Neuronal stem cell (in vitro differentiated cells): ENCODE measurements at regions not wholly inside any gene's neighbourhood (a gene's known extent, or its start where the extent isn't known, plus 50 kb on each side); places are given as distances from the start of the nearest gene placed in this dataset.

ENCODE experiments used
- DNase-seq: peaks from one replicate; pipeline ENCODE4 v3.0.0-alpha.2; 2013; ENCODE audit warnings: low spot score
- H2AFZ ChIP-seq: one replicate; pipeline ENCODE4 v1.6.1; 2013; ENCODE audit warnings: mild to moderate bottlenecking, low read length, inconsistent platforms
- H2AK5ac ChIP-seq: 2 replicates; pipeline ENCODE4 v1.6.1; 2013; ENCODE audit warnings: low read depth, mild to moderate bottlenecking, inconsistent platforms, low read length, moderate library complexity, mixed read lengths
- H2BK120ac ChIP-seq: 2 replicates; pipeline ENCODE4 v1.6.1; 2013; ENCODE audit warnings: low read depth, mild to moderate bottlenecking, inconsistent platforms, low read length, moderate library complexity, mixed read lengths
- H2BK12ac ChIP-seq: one replicate; pipeline ENCODE4 v1.6.1; 2013; ENCODE audit warnings: low read length, inconsistent platforms
- H2BK15ac ChIP-seq: 2 replicates; pipeline ENCODE4 v1.6.1; 2013; ENCODE audit warnings: mild to moderate bottlenecking, low read length, inconsistent platforms, mixed read lengths
- H2BK5ac ChIP-seq: one replicate; pipeline ENCODE4 v1.6.1; 2013; ENCODE audit warnings: inconsistent platforms, mild to moderate bottlenecking, low read length, moderate library complexity
- H3K14ac ChIP-seq: one replicate; pipeline ENCODE4 v1.6.1; 2013; ENCODE audit warnings: low read length, inconsistent platforms
- H3K18ac ChIP-seq: 2 replicates; pipeline ENCODE4 v1.6.1; 2013; ENCODE audit warnings: low read length, inconsistent platforms
- H3K23ac ChIP-seq: 2 replicates; pipeline ENCODE4 v1.6.1; 2013; ENCODE audit warnings: low read depth, mild to moderate bottlenecking, mixed read lengths, low read length, inconsistent platforms; ENCODE audit not compliant: poor library complexity
- H3K27ac ChIP-seq: replicated peaks from 3 replicates; pipeline ENCODE4 v1.5.1; 2013; ENCODE audit warnings: low read length, inconsistent platforms
- H3K27me3 ChIP-seq, 3 experiments: 2 replicates each; pipeline ENCODE4 v1.6.1; 2013; ENCODE audit warnings: low read length in 3 of 3, mild to moderate bottlenecking in 2 of 3, inconsistent platforms in 1 of 3, low read depth in 1 of 3, mixed read lengths in 1 of 3, moderate library complexity in 1 of 3; ENCODE audit not compliant: control insufficient read depth in 3 of 3, insufficient read depth in 3 of 3
- H3K36me3 ChIP-seq, 2 donors: replicated peaks in 1 of 2; 2 replicates each; pipeline ENCODE4 v1.6.1; 2013; ENCODE audit warnings: low read length in 2 of 2; ENCODE audit not compliant: control insufficient read depth in 2 of 2, insufficient read depth in 2 of 2
- H3K4ac ChIP-seq: 2 replicates; pipeline ENCODE4 v1.6.1; 2013; ENCODE audit warnings: inconsistent platforms, mild to moderate bottlenecking, low read length, moderate library complexity
- H3K4me1 ChIP-seq, 2 donors: 1 replicate in 1 of 2; 2 replicates in 1 of 2; pipeline ENCODE4 v1.6.1; 2013; ENCODE audit warnings: low read length in 2 of 2, low read depth in 1 of 2; ENCODE audit not compliant: control insufficient read depth in 2 of 2, insufficient read depth in 1 of 2
- H3K4me2 ChIP-seq: one replicate; pipeline ENCODE4 v1.6.1; 2013; ENCODE audit warnings: mild to moderate bottlenecking, low read length, inconsistent platforms; ENCODE audit not compliant: insufficient read depth, poor library complexity, severe bottlenecking
- H3K4me3 ChIP-seq, 2 donors: 2 replicates each; pipeline ENCODE4 v1.5.1; 2013; ENCODE audit warnings: low read length in 2 of 2, mild to moderate bottlenecking in 2 of 2, inconsistent platforms in 1 of 2, moderate library complexity in 1 of 2
- H3K79me1 ChIP-seq: one replicate; pipeline ENCODE4 v1.6.1; 2013; ENCODE audit warnings: low read depth, mild to moderate bottlenecking, inconsistent platforms, low read length, moderate library complexity
- H3K9ac ChIP-seq: one replicate; pipeline ENCODE4 v1.6.1; 2013; ENCODE audit warnings: mild to moderate bottlenecking, low read depth, low read length, inconsistent platforms; ENCODE audit not compliant: poor library complexity
- H3K9me3 ChIP-seq, 2 donors: replicated peaks in 1 of 2; 2 replicates each; pipeline versions ENCODE3 to v1.6.1; 2013; ENCODE audit warnings: low read length in 2 of 2, mild to moderate bottlenecking in 2 of 2, inconsistent platforms in 1 of 2, low read depth in 1 of 2, mixed read lengths in 1 of 2, moderate library complexity in 1 of 2; ENCODE audit not compliant: control insufficient read depth in 2 of 2, insufficient read depth in 1 of 2
- H4K8ac ChIP-seq: one replicate; pipeline ENCODE4 v1.6.1; 2013; ENCODE audit warnings: low read depth, mild to moderate bottlenecking, inconsistent platforms, low read length, moderate library complexity
- H4K91ac ChIP-seq: one replicate; pipeline ENCODE4 v1.6.1; 2013; ENCODE audit warnings: low read length, low read depth, mild to moderate bottlenecking, inconsistent platforms; ENCODE audit not compliant: poor library complexity
- WGBS, 2 donors: extraction: QIAGEN DNeasy Blood & Tissue Kit; methylation state at CpG; one replicate each; pipeline ENCODE4 v1.1.7; 2013; ENCODE audit warnings: missing lambda C conversion rate in 2 of 2, mixed read lengths in 1 of 2; ENCODE audit not compliant: insufficient read length in 2 of 2, insufficient replicate concordance in 1 of 2; ENCODE audit errors: extremely low coverage in 2 of 2; 5-methylcytosine and 5-hydroxymethylcytosine counted together

GRCh38 chr6:23243854-23244253 lies 674.5 kb downstream of the HDGFL1 start:
- DNase-seq: no peak

GRCh38 chr6:23244300-23244699 lies 674.9 kb downstream of the HDGFL1 start:
- H3K4ac ChIP-seq: no peak overlapping the region
- no peak overlapping the region for H2AK5ac ChIP-seq
- DNase-seq: no peak

More at GRCh38 chr6:23243854-23244253, 674.5 kb downstream of the HDGFL1 start:
- Histone ChIP-seq H3K36me3 (no peaks in the 10 kb centered on the region), H4K8ac (no peak overlapping the region), H3K9ac (no peak overlapping the region), H4K91ac (no peak overlapping the region), H3K4me2 (no peak overlapping the region), H2BK120ac (no peak overlapping the region), H2BK15ac (no peak overlapping the region), H3K9me3 (no peaks in the 10 kb centered on the region), H3K4me1 (no peaks in the 10 kb centered on the region), H3K14ac (no peak overlapping the region), H3K4me3 (no peak overlapping the region), H3K79me1 (no peaks in the 10 kb centered on the region), H2BK5ac (no peak overlapping the region), H2AFZ (no peak overlapping the region), H3K27me3 (no peaks in the 10 kb centered on the region), H3K18ac (no peak overlapping the region), H2BK12ac (no peak overlapping the region), H3K23ac (no peak overlapping the region), H2AK5ac (no peak overlapping the region), H3K27ac (no peak overlapping the region), H3K4ac (no peak overlapping the region)
- no CpG with 5 or more reads among the region's 5 CpGs for WGBS, 2 donors

GRCh38 chr6:23245572-23245971 lies 676.2 kb downstream of the HDGFL1 start:
- Histone ChIP-seq H4K8ac (no peak overlapping the region), H3K23ac (no peak overlapping the region), H3K9ac (no peak overlapping the region), H3K36me3 (no peaks in the 10 kb centered on the region), H2BK120ac (no peak overlapping the region), H3K4ac (no peak overlapping the region), H3K79me1 (no peaks in the 10 kb centered on the region), H2BK15ac (no peak overlapping the region), H3K14ac (no peak overlapping the region), H3K9me3 (no peaks in the 10 kb centered on the region), H3K4me3 (no peak overlapping the region), H2AFZ (no peak overlapping the region), H3K27ac (no peak overlapping the region), H3K4me2 (no peak overlapping the region), H2BK5ac (no peak overlapping the region), H4K91ac (no peak overlapping the region), H3K18ac (no peak overlapping the region), H2AK5ac (no peak overlapping the region), H2BK12ac (no peak overlapping the region), H3K27me3 (no peaks in the 10 kb centered on the region), H3K4me1 (no peaks in the 10 kb centered on the region)
- no peak for DNase-seq

More at GRCh38 chr6:23244300-23244699, 674.9 kb downstream of the HDGFL1 start:
- H2BK120ac ChIP-seq: no peak overlapping the region
- H2BK15ac ChIP-seq: no peak overlapping the region
- H3K23ac ChIP-seq: no peak overlapping the region
- no peak overlapping the region for H3K4me3 ChIP-seq
- no peak overlapping the region for H2AFZ ChIP-seq
- no peaks in the 10 kb centered on the region for H3K9me3 ChIP-seq
- H3K18ac ChIP-seq: no peak overlapping the region
- H3K9ac ChIP-seq: no peak overlapping the region
- H4K8ac ChIP-seq: no peak overlapping the region
- H3K4me1 ChIP-seq: no peaks in the 10 kb centered on the region
- H3K4me2 ChIP-seq: no peak overlapping the region
- H3K14ac ChIP-seq: no peak overlapping the region
- H4K91ac ChIP-seq: no peak overlapping the region
- H3K27ac ChIP-seq: no peak overlapping the region
- no peaks in the 10 kb centered on the region for H3K36me3 ChIP-seq
- H2BK12ac ChIP-seq: no peak overlapping the region
- no peaks in the 10 kb centered on the region for H3K27me3 ChIP-seq
- H2BK5ac ChIP-seq: no peak overlapping the region
- no peaks in the 10 kb centered on the region for H3K79me1 ChIP-seq

GRCh38 chr6:23246896-23247295 lies 677.5 kb downstream of the HDGFL1 start:
- Histone ChIP-seq H3K4me3 (no peak overlapping the region), H3K4me2 (no peak overlapping the region)

More at GRCh38 chr6:23246896-23247295, 677.5 kb downstream of the HDGFL1 start:
- DNase-seq: no peak
- Histone ChIP-seq H4K8ac (no peak overlapping the region), H3K9ac (no peak overlapping the region), H3K18ac (no peak overlapping the region), H3K27ac (no peak overlapping the region), H3K36me3 (no peaks in the 10 kb centered on the region), H3K9me3 (no peaks in the 10 kb centered on the region), H3K23ac (no peak overlapping the region), H3K4ac (no peak overlapping the region), H2BK5ac (no peak overlapping the region), H3K4me1 (no peaks in the 10 kb centered on the region), H3K79me1 (no peaks in the 10 kb centered on the region), H3K14ac (no peak overlapping the region), H3K27me3 (no peaks in the 10 kb centered on the region), H4K91ac (no peak overlapping the region), H2BK12ac (no peak overlapping the region), H2AK5ac (no peak overlapping the region), H2BK120ac (no peak overlapping the region), H2AFZ (no peak overlapping the region), H2BK15ac (no peak overlapping the region)
- WGBS, 2 donors: no CpG with 5 or more reads among the region's 4 CpGs
